ENCODE measurements at regions not wholly inside any gene's neighbourhood (a gene's known extent, or its start where the extent isn't known, plus 50 kb on each side); places are given as distances from the start of the nearest gene placed in this dataset.

GRCh38 chr5:12175914-12176585 is 271.8 kb upstream of the CTNND2 start:
- no peak for DNase-seq
- WGBS = 58% methylated on average over 2 of the region's 4 CpGs

GRCh38 chr5:12174734-12175133 is 270.5 kb upstream of the CTNND2 start:
- H2AK5ac ChIP-seq (ENCODE audit: low read length, severe bottlenecking) = no peak overlapping the region
- H2BK15ac ChIP-seq (ENCODE audit: low read depth, poor library complexity, severe bottlenecking) = no peak overlapping the region
- no peak overlapping the region for H2BK5ac ChIP-seq (ENCODE audit: low read depth, low read length, poor library complexity, severe bottlenecking)
- H2BK120ac ChIP-seq (ENCODE audit: low read depth, low read length) = no peak overlapping the region
- H3K4me1 ChIP-seq (ENCODE audit: control insufficient read depth, insufficient read depth, low read depth, low read length) = no peaks in the 10 kb centered on the region
- H3K4me2 ChIP-seq (ENCODE audit: low read length, poor library complexity, severe bottlenecking) = no peak overlapping the region
- H3K36me3 ChIP-seq (ENCODE audit: control insufficient read depth in 1 of 2, insufficient read depth in 2 of 2, low read depth in 1 of 2, low read length in 2 of 2) = no peaks in the 10 kb centered on the region
- H3K9ac ChIP-seq (ENCODE audit: low read length) = no peak overlapping the region
- 40% methylated on average over 1 of the region's 2 CpGs for WGBS
- H3K14ac ChIP-seq (ENCODE audit: low read length in 2 of 2) = no peak overlapping the region
- H2AFZ ChIP-seq (ENCODE audit: low read depth, low read length) = no peak overlapping the region
- H3K18ac ChIP-seq (ENCODE audit: low read depth in 1 of 2, low read length in 2 of 2) = no peak overlapping the region
- DNase-seq = no peak
- H4K91ac ChIP-seq (ENCODE audit: low read length) = no peak overlapping the region
- no peak overlapping the region for H4K8ac ChIP-seq (ENCODE audit: low read length)
- no peak overlapping the region for H3K4ac ChIP-seq (ENCODE audit: low read depth in 1 of 2, low read length in 2 of 2)
- H3K27ac ChIP-seq (ENCODE audit: low read length, poor library complexity, severe bottlenecking) = no peak overlapping the region
- H3K27me3 ChIP-seq (ENCODE audit: control insufficient read depth in 1 of 2, insufficient read depth in 1 of 2, low read length in 2 of 2) = no peaks in the 10 kb centered on the region
- H3K9me3 ChIP-seq (ENCODE audit: control insufficient read depth, low read length) = no peaks in the 10 kb centered on the region
- no peak overlapping the region for H3K23ac ChIP-seq (ENCODE audit: low read length in 2 of 2)
- no peak overlapping the region for H3K4me3 ChIP-seq (ENCODE audit: insufficient read depth in 1 of 2, low read depth in 1 of 2, low read length in 2 of 2)
- H2BK12ac ChIP-seq (ENCODE audit: low read length in 2 of 2) = no peak overlapping the region
- H3K79me1 ChIP-seq (replicated peaks; ENCODE audit: low read length, poor library complexity, severe bottlenecking) = no peaks in the 10 kb centered on the region

More at GRCh38 chr5:12175914-12176585, 271.8 kb upstream of the CTNND2 start:
- no peak overlapping the region for H3K4me3 ChIP-seq (ENCODE audit: insufficient read depth in 1 of 2, low read depth in 1 of 2, low read length in 2 of 2)
- no peaks in the 10 kb centered on the region for H3K79me1 ChIP-seq (replicated peaks; ENCODE audit: low read length, poor library complexity, severe bottlenecking)
- no peak overlapping the region for H2BK5ac ChIP-seq (ENCODE audit: low read depth, low read length, poor library complexity, severe bottlenecking)
- H3K9ac ChIP-seq (ENCODE audit: low read length) = no peak overlapping the region
- H3K27ac ChIP-seq (ENCODE audit: low read length, poor library complexity, severe bottlenecking) = no peak overlapping the region
- no peak overlapping the region for H3K4me2 ChIP-seq (ENCODE audit: low read length, poor library complexity, severe bottlenecking)
- no peak overlapping the region for H2BK12ac ChIP-seq (ENCODE audit: low read length in 2 of 2)
- H4K91ac ChIP-seq (ENCODE audit: low read length) = no peak overlapping the region
- no peak overlapping the region for H3K18ac ChIP-seq (ENCODE audit: low read depth in 1 of 2, low read length in 2 of 2)
- no peak overlapping the region for H3K23ac ChIP-seq (ENCODE audit: low read length in 2 of 2)
- H3K4ac ChIP-seq (ENCODE audit: low read depth in 1 of 2, low read length in 2 of 2) = no peak overlapping the region
- no peak overlapping the region for H2AFZ ChIP-seq (ENCODE audit: low read depth, low read length)
- H2BK15ac ChIP-seq (ENCODE audit: low read depth, poor library complexity, severe bottlenecking) = no peak overlapping the region
- H3K9me3 ChIP-seq (ENCODE audit: control insufficient read depth, low read length) = no peaks in the 10 kb centered on the region
- no peaks in the 10 kb centered on the region for H3K36me3 ChIP-seq (ENCODE audit: control insufficient read depth in 1 of 2, insufficient read depth in 2 of 2, low read depth in 1 of 2, low read length in 2 of 2)
- H4K8ac ChIP-seq (ENCODE audit: low read length) = no peak overlapping the region
- H3K14ac ChIP-seq (ENCODE audit: low read length in 2 of 2) = no peak overlapping the region
- no peak overlapping the region for H2AK5ac ChIP-seq (ENCODE audit: low read length, severe bottlenecking)
- H2BK120ac ChIP-seq (ENCODE audit: low read depth, low read length) = no peak overlapping the region
- no peaks in the 10 kb centered on the region for H3K4me1 ChIP-seq (ENCODE audit: control insufficient read depth, insufficient read depth, low read depth, low read length)
- no peaks in the 10 kb centered on the region for H3K27me3 ChIP-seq (ENCODE audit: control insufficient read depth in 1 of 2, insufficient read depth in 1 of 2, low read length in 2 of 2)

- Histone ChIP-seq H3K27me3 (ENCODE audit: control insufficient read depth in 1 of 2, insufficient read depth in 1 of 2, low read length in 2 of 2) (no peaks in the 10 kb centered on the region), H3K14ac (ENCODE audit: low read length in 2 of 2) (no peak overlapping the region), H2BK5ac (ENCODE audit: low read depth, low read length, poor library complexity, severe bottlenecking) (no peak overlapping the region), H2AK5ac (ENCODE audit: low read length, severe bottlenecking) (no peak overlapping the region), H3K18ac (ENCODE audit: low read depth in 1 of 2, low read length in 2 of 2) (no peak overlapping the region), H3K79me1 (replicated peaks; ENCODE audit: low read length, poor library complexity, severe bottlenecking) (no peaks in the 10 kb centered on the region), H2AFZ (ENCODE audit: low read depth, low read length) (no peak overlapping the region), H2BK15ac (ENCODE audit: low read depth, poor library complexity, severe bottlenecking) (no peak overlapping the region), H3K27ac (ENCODE audit: low read length, poor library complexity, severe bottlenecking) (no peak overlapping the region), H3K4me1 (ENCODE audit: control insufficient read depth, insufficient read depth, low read depth, low read length) (no peaks in the 10 kb centered on the region), H3K9me3 (ENCODE audit: control insufficient read depth, low read length) (peaks cover 6% of the 10 kb centered on the region), H3K4me2 (ENCODE audit: low read length, poor library complexity, severe bottlenecking) (no peak overlapping the region), H3K36me3 (ENCODE audit: control insufficient read depth in 1 of 2, insufficient read depth in 2 of 2, low read depth in 1 of 2, low read length in 2 of 2) (no peaks in the 10 kb centered on the region), H3K4ac (ENCODE audit: low read depth in 1 of 2, low read length in 2 of 2) (no peak overlapping the region), H3K9ac (ENCODE audit: low read length) (no peak overlapping the region), H3K4me3 (ENCODE audit: insufficient read depth in 1 of 2, low read depth in 1 of 2, low read length in 2 of 2) (no peak overlapping the region), H2BK12ac (ENCODE audit: low read length in 2 of 2) (no peak overlapping the region), H4K91ac (ENCODE audit: low read length) (no peak overlapping the region), H3K23ac (ENCODE audit: low read length in 2 of 2) (no peak overlapping the region), H2BK120ac (ENCODE audit: low read depth, low read length) (no peak overlapping the region), H4K8ac (ENCODE audit: low read length) (no peak overlapping the region)
- no peak for DNase-seq
- WGBS = no CpG with 5 or more reads among the region's 1 CpG
Measured at GRCh38 chr5:12169536-12169935, 265.3 kb upstream of the CTNND2 start.

- H2AFZ ChIP-seq (ENCODE audit: low read depth, low read length) = no peak overlapping the region
- H3K4me2 ChIP-seq (ENCODE audit: low read length, poor library complexity, severe bottlenecking) = no peak overlapping the region
- H2BK120ac ChIP-seq (ENCODE audit: low read depth, low read length) = no peak overlapping the region
- peaks cover 23% of the 10 kb centered on the region for H3K9me3 ChIP-seq (ENCODE audit: control insufficient read depth, low read length)
- no peak overlapping the region for H2BK12ac ChIP-seq (ENCODE audit: low read length in 2 of 2)
- no peaks in the 10 kb centered on the region for H3K4me1 ChIP-seq (ENCODE audit: control insufficient read depth, insufficient read depth, low read depth, low read length)
- WGBS = 65% methylated on average over 2 of the region's 2 CpGs
- H3K79me1 ChIP-seq (replicated peaks; ENCODE audit: low read length, poor library complexity, severe bottlenecking) = no peaks in the 10 kb centered on the region
- H3K27ac ChIP-seq (ENCODE audit: low read length, poor library complexity, severe bottlenecking) = no peak overlapping the region
- H2BK15ac ChIP-seq (ENCODE audit: low read depth, poor library complexity, severe bottlenecking) = no peak overlapping the region
- no peaks in the 10 kb centered on the region for H3K36me3 ChIP-seq (ENCODE audit: control insufficient read depth in 1 of 2, insufficient read depth in 2 of 2, low read depth in 1 of 2, low read length in 2 of 2)
- H3K18ac ChIP-seq (ENCODE audit: low read depth in 1 of 2, low read length in 2 of 2) = no peak overlapping the region
- H3K9ac ChIP-seq (ENCODE audit: low read length) = no peak overlapping the region
- no peak overlapping the region for H4K8ac ChIP-seq (ENCODE audit: low read length)
- H3K4ac ChIP-seq (ENCODE audit: low read depth in 1 of 2, low read length in 2 of 2) = no peak overlapping the region
- H2BK5ac ChIP-seq (ENCODE audit: low read depth, low read length, poor library complexity, severe bottlenecking) = no peak overlapping the region
- no peak overlapping the region for H3K14ac ChIP-seq (ENCODE audit: low read length in 2 of 2)
- no peak for DNase-seq
- H3K4me3 ChIP-seq (ENCODE audit: insufficient read depth in 1 of 2, low read depth in 1 of 2, low read length in 2 of 2) = no peak overlapping the region
- H3K27me3 ChIP-seq (ENCODE audit: control insufficient read depth in 1 of 2, insufficient read depth in 1 of 2, low read length in 2 of 2) = no peaks in the 10 kb centered on the region
- H4K91ac ChIP-seq (ENCODE audit: low read length) = no peak overlapping the region
- no peak overlapping the region for H3K23ac ChIP-seq (ENCODE audit: low read length in 2 of 2)
- H2AK5ac ChIP-seq (ENCODE audit: low read length, severe bottlenecking) = no peak overlapping the region
Measured at GRCh38 chr5:12162863-12163262, 258.6 kb upstream of the CTNND2 start.

Measured in mesenchymal stem cell (in vitro differentiated cells and primary cell).